HepG2 (cell line): ENCODE measurements at regions not wholly inside any gene's neighbourhood (a gene's known extent, or its start where the extent isn't known, plus 50 kb on each side); places are given as distances from the start of the nearest gene placed in this dataset.

Experiments
- ATAC-seq: fragments of 200-7000 bp; cut with Tn5 transposase; 3 replicates; pipeline ENCODE4 v1.9.1; 2020; ENCODE audit warnings: mild to moderate bottlenecking, moderate library complexity
- BruUV-seq: library from RNA; stranded (reverse); fragments of 400-500 nt; replicated peaks from 2 replicates; lab custom pipeline; 2021; lab: Mats Ljungman, UMichigan
- CTCF ChIA-PET: fragments of 300-600 bp; formaldehyde crosslinking; extraction: SDS; loops from one replicate; lab custom pipeline; 2021; ENCODE audit warnings: low total read pairs, inconsistent platforms, low intra/inter-chr PET ratio; lab: Yijun Ruan, JAX
- POLR2A ChIA-PET: fragments of 350-600 bp; sonication (Branson Sonifier 250); formaldehyde crosslinking; loops from one replicate; lab custom pipeline; 2020; ENCODE audit warnings: antibody characterized with exemption, inconsistent platforms; lab: Yijun Ruan, JAX
- DNase-seq: peaks from one replicate; pipeline ENCODE4 v3.0.0-alpha.2; 2015; ENCODE audit warnings: low spot score
- FAIRE-seq: peaks from 3 replicates; lab custom pipeline; 2011; peaks lifted over from hg19 to GRCh38; lab: Jason Lieb, UNC
- H2AFZ ChIP-seq: one replicate; pipeline ENCODE4 v1.6.1; 2011; ENCODE audit warnings: low read length, inconsistent platforms
- H3K27ac ChIP-seq: fragments of 300-600 bp; 3 replicates; pipeline ENCODE4 v1.8.0; 2011; ENCODE audit warnings: mixed run types, mild to moderate bottlenecking, mixed read lengths, low read length, inconsistent platforms; ENCODE audit not compliant: insufficient read depth; ENCODE audit errors: extremely low read length
- H3K27me3 ChIP-seq, 2 experiments: fragments of 200-600 bp in 1 of 2; 2 replicates in 1 of 2; 3 replicates in 1 of 2; pipeline versions ENCODE4 v1.6.0 to v1.8.0; 2011; ENCODE audit warnings: low read length in 2 of 2, mild to moderate bottlenecking in 2 of 2, moderate library complexity in 2 of 2, inconsistent platforms in 1 of 2; ENCODE audit not compliant: insufficient read depth in 2 of 2, control insufficient read depth in 1 of 2
- H3K36me3 ChIP-seq, 2 experiments: fragments of 200-600 bp in 1 of 2; replicated peaks in 1 of 2; 2 replicates in 1 of 2; 3 replicates in 1 of 2; pipeline versions ENCODE4 v1.5.1 to v1.8.0; 2011; ENCODE audit warnings: low read length in 2 of 2, inconsistent platforms in 1 of 2; ENCODE audit not compliant: insufficient read depth in 2 of 2, control insufficient read depth in 1 of 2
- H3K4me1 ChIP-seq: 2 replicates; pipeline ENCODE4 v1.5.1; 2012; ENCODE audit warnings: low read length, inconsistent platforms; ENCODE audit not compliant: insufficient read depth
- H3K4me2 ChIP-seq: 2 replicates; pipeline ENCODE4 v1.6.0; 2011; ENCODE audit warnings: low read depth, low read length, inconsistent platforms
- H3K4me3 ChIP-seq, 3 experiments: fragments of 200-600 bp in 1 of 3; sonication (generic), shearing (Covaris generic) in 1 of 3; replicated peaks in 1 of 3; 2 replicates each; pipeline ENCODE4 v1.5.1; 2011 to 2016; ENCODE audit warnings: low read length in 3 of 3, inconsistent platforms in 2 of 3, low read depth in 2 of 3, mild to moderate bottlenecking in 2 of 3, control low read depth in 1 of 3, mixed read lengths in 1 of 3; ENCODE audit not compliant: insufficient read depth in 1 of 3
- H3K79me2 ChIP-seq: one replicate; pipeline ENCODE4 v1.6.1; 2011; ENCODE audit warnings: low read length, inconsistent platforms; ENCODE audit not compliant: insufficient read depth
- H3K9ac ChIP-seq: 2 replicates; pipeline ENCODE4 v1.6.0; 2011; ENCODE audit warnings: mild to moderate bottlenecking, low read depth, low read length, inconsistent platforms; ENCODE audit not compliant: insufficient read depth
- H3K9me3 ChIP-seq: 2 replicates; pipeline ENCODE4 v1.5.1; 2012; ENCODE audit warnings: mild to moderate bottlenecking, low read length
- H4K20me1 ChIP-seq: 2 replicates; pipeline ENCODE4 v1.6.0; 2011; ENCODE audit warnings: inconsistent platforms, mild to moderate bottlenecking, low read length, moderate library complexity; ENCODE audit not compliant: insufficient read depth
- BCL6 ChIP-seq: IDR thresholded peaks from 2 replicates; pipeline ENCODE4 v1.6.1; 2016; ENCODE audit warnings: missing genetic modification reagents, missing compliant biosample characterization
- CAMTA2 ChIP-seq: sonication (generic); formaldehyde crosslinking; IDR thresholded peaks from 2 replicates; pipeline ENCODE4 v1.4.0; 2020; ENCODE audit warnings: mild to moderate bottlenecking, missing genetic modification reagents, borderline replicate concordance
- CENPT ChIP-seq: sonication (generic); formaldehyde crosslinking; IDR thresholded peaks from 2 replicates; pipeline ENCODE4 v1.8.0; 2022; ENCODE audit warnings: low read depth, mild to moderate bottlenecking, moderate library complexity, missing genetic modification reagents
- FOXP1 ChIP-seq, 2 experiments: fragments of 450-650 bp in 1 of 2; IDR thresholded peaks; 2 replicates each; pipeline ENCODE4 v1.6.1; 2017 to 2018; ENCODE audit warnings: antibody characterized with exemption in 1 of 2
- GABPA ChIP-seq, 2 experiments: IDR thresholded peaks; 2 replicates each; pipeline ENCODE4 v1.6.1; 2011 to 2016; ENCODE audit warnings: low read depth in 2 of 2, low read length in 1 of 2, missing biosample characterization in 1 of 2, missing genetic modification characterization in 1 of 2
- HDAC6 ChIP-seq: fragments of 200-600 bp; sonication (generic); IDR thresholded peaks from 2 replicates; pipeline ENCODE4 v1.7.0; 2017; ENCODE audit warnings: mild to moderate bottlenecking, antibody characterized with exemption, low read length, low read depth
- JUN ChIP-seq: sonication (generic); formaldehyde crosslinking; IDR thresholded peaks from 2 replicates; pipeline ENCODE4 v1.4.0; 2020; ENCODE audit warnings: mild to moderate bottlenecking, missing genetic modification reagents
- LRRFIP1 ChIP-seq: sonication (generic); formaldehyde crosslinking; conservative IDR thresholded peaks from 2 replicates; pipeline ENCODE4 v1.4.0; 2020; ENCODE audit warnings: missing genetic modification reagents
- MAFF ChIP-seq: IDR thresholded peaks from 2 replicates; pipeline ENCODE4 v1.6.1; 2011; ENCODE audit warnings: low read depth, low read length, improper control_type of control experiment
- MXD4 ChIP-seq: IDR thresholded peaks from 2 replicates; pipeline ENCODE4 v1.6.1; 2016; ENCODE audit warnings: mild to moderate bottlenecking, missing biosample characterization, missing genetic modification reagents
- NFRKB ChIP-seq: fragments of 450-650 bp; IDR thresholded peaks from 2 replicates; pipeline ENCODE4 v1.6.1; 2017
- SP2 ChIP-seq: sonication (generic); formaldehyde crosslinking; IDR thresholded peaks from 2 replicates; pipeline ENCODE4 v1.5.1; 2020; ENCODE audit warnings: mild to moderate bottlenecking, missing genetic modification reagents
- ZBTB14 ChIP-seq: sonication (generic); formaldehyde crosslinking; IDR thresholded peaks from 2 replicates; pipeline ENCODE4 v1.4.0; 2020; ENCODE audit warnings: missing genetic modification reagents
- ZKSCAN5 ChIP-seq: sonication (generic); formaldehyde crosslinking; IDR thresholded peaks from 2 replicates; pipeline ENCODE4 v1.5.1; 2020; ENCODE audit warnings: mild to moderate bottlenecking, missing genetic modification reagents
- ZNF644 ChIP-seq: IDR thresholded peaks from 2 replicates; pipeline ENCODE4 v1.6.1; 2016; ENCODE audit warnings: low read depth
- WGBS: methylation state at CpG from one replicate; pipeline ENCODE4 v1.1.6; 2017; ENCODE audit warnings: low lambda C conversion rate; 5-methylcytosine and 5-hydroxymethylcytosine counted together
- in situ Hi-C: cut with HindIII; loops from 2 replicates; pipeline ENCODE4 v1.10.0; 2017; ENCODE audit warnings: low pct_unique_long_range_greater_than_20kb; ENCODE audit not compliant: extremely low pct_ligation_motif_present
- intact Hi-C: fragments of 100-400 bp; cut with micrococcal nuclease; formaldehyde crosslinking; loops from one replicate; pipeline ENCODE4 v1.10.0; 2022; ENCODE audit not compliant: unreplicated experiment
- TF ChIP-seq, protein P1 (sequence below): sonication (generic); formaldehyde crosslinking; IDR thresholded peaks from 2 replicates; pipeline ENCODE4 v1.4.0; 2020; ENCODE audit warnings: missing genetic modification reagents, mild to moderate bottlenecking, borderline replicate concordance
- TF ChIP-seq, protein P2 (sequence below): sonication (generic); formaldehyde crosslinking; IDR thresholded peaks from 2 replicates; pipeline ENCODE4 v1.8.0; 2023; ENCODE audit warnings: mild to moderate bottlenecking, missing genetic modification reagents

- no peaks in the 10 kb centered on the region for H3K79me2 ChIP-seq
- no peak for ATAC-seq
- H3K4me2 ChIP-seq, result no peak overlapping the region
- ChIA-PET CTCF (no interaction called here), POLR2A (no interaction called here)
- in situ Hi-C loops, result no loop called here
- no peaks in the 10 kb centered on the region for H3K4me1 ChIP-seq
- TF ChIP-seq GABPA (IDR thresholded peaks at IDR 0.05; ENCODE audit: low read depth, low read length), result no peak
- no peak for TF ChIP-seq GABPA (CRISPR knock-in tag; IDR thresholded peaks at IDR 0.05; ENCODE audit: low read depth)
- TF ChIP-seq CAMTA2 (CRISPR knock-in tag), result no peak
- TF ChIP-seq, protein P1, sequence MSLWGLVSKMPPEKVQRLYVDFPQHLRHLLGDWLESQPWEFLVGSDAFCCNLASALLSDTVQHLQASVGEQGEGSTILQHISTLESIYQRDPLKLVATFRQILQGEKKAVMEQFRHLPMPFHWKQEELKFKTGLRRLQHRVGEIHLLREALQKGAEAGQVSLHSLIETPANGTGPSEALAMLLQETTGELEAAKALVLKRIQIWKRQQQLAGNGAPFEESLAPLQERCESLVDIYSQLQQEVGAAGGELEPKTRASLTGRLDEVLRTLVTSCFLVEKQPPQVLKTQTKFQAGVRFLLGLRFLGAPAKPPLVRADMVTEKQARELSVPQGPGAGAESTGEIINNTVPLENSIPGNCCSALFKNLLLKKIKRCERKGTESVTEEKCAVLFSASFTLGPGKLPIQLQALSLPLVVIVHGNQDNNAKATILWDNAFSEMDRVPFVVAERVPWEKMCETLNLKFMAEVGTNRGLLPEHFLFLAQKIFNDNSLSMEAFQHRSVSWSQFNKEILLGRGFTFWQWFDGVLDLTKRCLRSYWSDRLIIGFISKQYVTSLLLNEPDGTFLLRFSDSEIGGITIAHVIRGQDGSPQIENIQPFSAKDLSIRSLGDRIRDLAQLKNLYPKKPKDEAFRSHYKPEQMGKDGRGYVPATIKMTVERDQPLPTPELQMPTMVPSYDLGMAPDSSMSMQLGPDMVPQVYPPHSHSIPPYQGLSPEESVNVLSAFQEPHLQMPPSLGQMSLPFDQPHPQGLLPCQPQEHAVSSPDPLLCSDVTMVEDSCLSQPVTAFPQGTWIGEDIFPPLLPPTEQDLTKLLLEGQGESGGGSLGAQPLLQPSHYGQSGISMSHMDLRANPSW (CRISPR knock-in tag), result no peak
- TF ChIP-seq NFRKB, result no peak
- no peak for TF ChIP-seq MXD4 (CRISPR knock-in tag)
- no peak for TF ChIP-seq LRRFIP1
- TF ChIP-seq JUN (CRISPR knock-in tag), result no peak
- no peak for TF ChIP-seq CENPT
- TF ChIP-seq, protein P2, sequence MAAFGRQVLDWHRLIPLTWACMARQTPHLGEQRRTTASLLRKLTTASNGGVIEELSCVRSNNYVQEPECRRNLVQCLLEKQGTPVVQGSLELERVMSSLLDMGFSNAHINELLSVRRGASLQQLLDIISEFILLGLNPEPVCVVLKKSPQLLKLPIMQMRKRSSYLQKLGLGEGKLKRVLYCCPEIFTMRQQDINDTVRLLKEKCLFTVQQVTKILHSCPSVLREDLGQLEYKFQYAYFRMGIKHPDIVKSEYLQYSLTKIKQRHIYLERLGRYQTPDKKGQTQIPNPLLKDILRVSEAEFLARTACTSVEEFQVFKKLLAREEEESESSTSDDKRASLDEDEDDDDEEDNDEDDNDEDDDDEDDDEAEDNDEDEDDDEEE, result no peak
- TF ChIP-seq HDAC6, result no peak
- TF ChIP-seq BCL6, result no peak
- TF ChIP-seq ZBTB14, result no peak
- no peak for TF ChIP-seq ZKSCAN5 (CRISPR knock-in tag)
- TF ChIP-seq SP2 (CRISPR knock-in tag), result no peak
- TF ChIP-seq MAFF, result no peak
- TF ChIP-seq FOXP1 (IDR thresholded peaks at IDR 0.05), result no peak
- no peak for TF ChIP-seq FOXP1 (CRISPR knock-in tag; IDR thresholded peaks at IDR 0.05)
- TF ChIP-seq ZNF644, result no peak
- TF ChIP-seq, all 625 proteins: peak for 0
- intact Hi-C loops, result no loop called here
- no peaks in the 10 kb centered on the region for H3K9me3 ChIP-seq
- DNase-seq (no peak), FAIRE-seq (no peak)
- H3K27ac ChIP-seq, result no peak overlapping the region
- H3K36me3 ChIP-seq, result no peaks in the 10 kb centered on the region
- H3K27me3 ChIP-seq, result no peaks in the 10 kb centered on the region; a peak in 1 of 5 replicates
- no peak overlapping the region for H2AFZ ChIP-seq
- no peak overlapping the region for H3K4me3 ChIP-seq
- no peaks in the 10 kb centered on the region for H4K20me1 ChIP-seq
- WGBS, result 10% methylated on average over 2 of the region's 11 CpGs
- H3K9ac ChIP-seq, result no peak overlapping the region
- BruUV-seq, result no TSS peak
Measured at GRCh38 chr15:93506646-93507045, 417.6 kb upstream of the RGMA start.
